Naive thymus-derived CD4-positive, alpha-beta T cell (primary cell): ENCODE measurements at regions not wholly inside any gene's neighbourhood (a gene's known extent, or its start where the extent isn't known, plus 50 kb on each side); places are given as distances from the start of the nearest gene placed in this dataset.

Experiments
- ATAC-seq: fragments of 150-1000 bp; cut with Tn5 transposase; 2 replicates; pipeline ENCODE4 v1.10.0; 2021; ENCODE audit warnings: mild to moderate bottlenecking, moderate library complexity
- CTCF ChIA-PET: fragments of 350-600 bp; sonication (Branson Sonifier 250); formaldehyde crosslinking; loops from one replicate; lab custom pipeline; 2021; ENCODE audit warnings: antibody characterized with exemption; lab: Charles Lee
- POLR2A ChIA-PET: fragments of 350-600 bp; sonication (Branson Sonifier 250); formaldehyde crosslinking; loops from one replicate; lab custom pipeline; 2021; ENCODE audit warnings: antibody characterized with exemption, inconsistent platforms; lab: Charles Lee
- DNase-seq, 9 donors: peaks; one replicate each; pipeline versions ENCODE4 v3.0.0 to v3.0.0-alpha.2; 2020 to 2022; ENCODE audit warnings: mixed read lengths in 1 of 9
- H3K27ac ChIP-seq: one replicate; pipeline ENCODE4 v1.7.0; 2013; ENCODE audit warnings: mild to moderate bottlenecking, low read depth, low read length, moderate library complexity
- H3K27me3 ChIP-seq, 2 donors: one replicate each; pipeline ENCODE4 v1.7.0; 2013; ENCODE audit warnings: low read length in 2 of 2, mild to moderate bottlenecking in 2 of 2, moderate library complexity in 2 of 2; ENCODE audit not compliant: control insufficient read depth in 2 of 2, insufficient read depth in 2 of 2
- H3K36me3 ChIP-seq, 3 experiments: 1 replicate in 2 of 3; 2 replicates in 1 of 3; pipeline ENCODE4 v1.7.0; 2013; ENCODE audit warnings: low read length in 3 of 3, mild to moderate bottlenecking in 3 of 3, moderate library complexity in 1 of 3; ENCODE audit not compliant: insufficient read depth in 3 of 3, control insufficient read depth in 2 of 3
- H3K4me1 ChIP-seq, 2 donors: one replicate each; pipeline ENCODE4 v1.7.0; 2013; ENCODE audit warnings: low read length in 2 of 2, mild to moderate bottlenecking in 2 of 2, moderate library complexity in 1 of 2; ENCODE audit not compliant: control insufficient read depth in 2 of 2, insufficient read depth in 2 of 2
- H3K4me3 ChIP-seq: 2 replicates; pipeline ENCODE4 v1.7.0; 2013; ENCODE audit warnings: mild to moderate bottlenecking, low read length
- H3K9me3 ChIP-seq, 3 experiments: 1 replicate in 2 of 3; 2 replicates in 1 of 3; pipeline ENCODE4 v1.7.0; 2013; ENCODE audit warnings: low read length in 3 of 3; ENCODE audit not compliant: control insufficient read depth in 2 of 3
- H3K27ac Mint-ChIP-seq, 9 donors: one replicate each; pipeline ENCODE4 v1.8.0; 2020 to 2022; ENCODE audit warnings: mixed read lengths in 9 of 9, mild to moderate bottlenecking in 8 of 9, moderate library complexity in 5 of 9, inconsistent platforms in 2 of 9
- H3K27me3 Mint-ChIP-seq, 5 donors: one replicate each; pipeline ENCODE4 v1.8.0; 2021 to 2022; ENCODE audit warnings: mixed read lengths in 5 of 5, mild to moderate bottlenecking in 1 of 5
- H3K36me3 Mint-ChIP-seq, 5 donors: one replicate each; pipeline ENCODE4 v1.8.0; 2020 to 2022; ENCODE audit warnings: mixed read lengths in 5 of 5, mild to moderate bottlenecking in 3 of 5, inconsistent platforms in 1 of 5
- H3K4me1 Mint-ChIP-seq, 7 donors: one replicate each; pipeline ENCODE4 v1.8.0; 2020 to 2022; ENCODE audit warnings: mixed read lengths in 7 of 7, mild to moderate bottlenecking in 3 of 7, inconsistent platforms in 1 of 7
- H3K4me3 Mint-ChIP-seq, 10 donors: one replicate each; pipeline ENCODE4 v1.8.0; 2020 to 2022; ENCODE audit warnings: mild to moderate bottlenecking in 10 of 10, mixed read lengths in 10 of 10, moderate library complexity in 6 of 10, inconsistent platforms in 2 of 10
- H3K9me3 Mint-ChIP-seq, 11 donors: one replicate each; pipeline ENCODE4 v1.8.0; 2020 to 2022; ENCODE audit warnings: mixed read lengths in 11 of 11, mild to moderate bottlenecking in 4 of 11, inconsistent platforms in 1 of 11, moderate library complexity in 1 of 11
- intact Hi-C, 2 donors: fragments of 100-400 bp; cut with micrococcal nuclease; formaldehyde crosslinking; loops; one replicate each; pipeline ENCODE4 v1.15.1; 2023

GRCh38 chr3:43874290-43874689 is 183.6 kb downstream of the ABHD5 start:
- DNase-seq (no peak), ATAC-seq (no peak)
- ChIA-PET CTCF (no interaction called here), POLR2A (no interaction called here)
- H3K4me3 Mint-ChIP-seq = no peak overlapping the region
- Histone ChIP-seq H3K9me3 (no peaks in the 10 kb centered on the region), H3K27ac (no peak overlapping the region), H3K4me3 (no peak overlapping the region), H3K27me3 (peaks cover 0 to 4% of the 10 kb centered on the region in 2 donors), H3K36me3 (no peaks in the 10 kb centered on the region), H3K4me1 (no peaks in the 10 kb centered on the region)
- H3K27ac Mint-ChIP-seq = no peak overlapping the region
- H3K27me3 Mint-ChIP-seq = peaks cover 16 to 56% (median 28%) of the 10 kb centered on the region in 5 donors
- intact Hi-C loops = no loop called here
- H3K4me1 Mint-ChIP-seq = no peaks in the 10 kb centered on the region
- H3K36me3 Mint-ChIP-seq = no peaks in the 10 kb centered on the region
- peaks cover 0 to 2% (median 0%) of the 10 kb centered on the region in 11 donors for H3K9me3 Mint-ChIP-seq

GRCh38 chr3:43874731-43875130 is 184.0 kb downstream of the ABHD5 start:
- H3K4me3 Mint-ChIP-seq = no peak overlapping the region
- no peaks in the 10 kb centered on the region for H3K36me3 Mint-ChIP-seq
- ATAC-seq = no peak
- POLR2A ChIA-PET = no interaction called here
- H3K27ac Mint-ChIP-seq = no peak overlapping the region
- CTCF ChIA-PET = no interaction called here
- H3K27me3 Mint-ChIP-seq = peaks cover 16 to 52% (median 25%) of the 10 kb centered on the region in 5 donors
- H3K9me3 ChIP-seq = no peaks in the 10 kb centered on the region
- H3K4me3 ChIP-seq = no peak overlapping the region
- intact Hi-C loops = no loop called here
- H3K9me3 Mint-ChIP-seq = peaks cover 0 to 2% (median 0%) of the 10 kb centered on the region in 11 donors
- H3K4me1 Mint-ChIP-seq = no peaks in the 10 kb centered on the region
- H3K4me1 ChIP-seq = no peaks in the 10 kb centered on the region
- no peak for DNase-seq
- H3K27me3 ChIP-seq = peaks cover 0 to 4% of the 10 kb centered on the region in 2 donors
- H3K27ac ChIP-seq = no peak overlapping the region
- no peaks in the 10 kb centered on the region for H3K36me3 ChIP-seq

- no peaks in the 10 kb centered on the region for H3K36me3 ChIP-seq
- H3K9me3 Mint-ChIP-seq = peaks cover 0 to 6% (median 0%) of the 10 kb centered on the region in 11 donors
- H3K27ac ChIP-seq = no peak overlapping the region
- no peaks in the 10 kb centered on the region for H3K27me3 ChIP-seq
- no peaks in the 10 kb centered on the region for H3K36me3 Mint-ChIP-seq
- H3K9me3 ChIP-seq = no peaks in the 10 kb centered on the region
- intact Hi-C loops = no loop called here
- no peaks in the 10 kb centered on the region for H3K4me1 ChIP-seq
- ATAC-seq = no peak
- H3K4me1 Mint-ChIP-seq = peaks cover 0 to 6% (median 0%) of the 10 kb centered on the region in 7 donors
- no peak overlapping the region for H3K4me3 Mint-ChIP-seq
- peaks cover 10 to 43% (median 16%) of the 10 kb centered on the region in 5 donors for H3K27me3 Mint-ChIP-seq
- CTCF ChIA-PET = no interaction called here
- H3K4me3 ChIP-seq = no peak overlapping the region
- H3K27ac Mint-ChIP-seq = no peak overlapping the region
- DNase-seq = no peak
- POLR2A ChIA-PET = no interaction called here
Observed at GRCh38 chr3:43876648-43877047, 185.9 kb downstream of the ABHD5 start.

- Mint-ChIP-seq H3K9me3 (peaks cover 0 to 6% (median 0%) of the 10 kb centered on the region in 11 donors), H3K27me3 (peaks cover 0 to 19% (median 5%) of the 10 kb centered on the region in 5 donors), H3K4me1 (peaks cover 0 to 6% (median 0%) of the 10 kb centered on the region in 7 donors), H3K4me3 (no peak overlapping the region), H3K27ac (no peak overlapping the region), H3K36me3 (no peaks in the 10 kb centered on the region)
- intact Hi-C loops = no loop called here
- DNase-seq = no peak
- no peak for ATAC-seq
- no peaks in the 10 kb centered on the region for H3K4me1 ChIP-seq
- ChIA-PET POLR2A (no interaction called here), CTCF (no interaction called here)
- H3K36me3 ChIP-seq = no peaks in the 10 kb centered on the region
- no peak overlapping the region for H3K4me3 ChIP-seq
- H3K9me3 ChIP-seq = no peaks in the 10 kb centered on the region
- no peaks in the 10 kb centered on the region for H3K27me3 ChIP-seq
- H3K27ac ChIP-seq = no peak overlapping the region
Observed at GRCh38 chr3:43879166-43879565, 188.4 kb downstream of the ABHD5 start.

GRCh38 chr3:43882976-43883680 is 192.4 kb downstream of the ABHD5 start:
- CTCF ChIA-PET = no interaction called here
- POLR2A ChIA-PET = no interaction called here
- DNase-seq (no peak), ATAC-seq (no peak)
- intact Hi-C loops = no loop called here
- no peaks in the 10 kb centered on the region for H3K4me1 ChIP-seq
- H3K27me3 Mint-ChIP-seq = peaks cover 0 to 17% (median 11%) of the 10 kb centered on the region in 5 donors
- peaks cover 0 to 6% (median 0%) of the 10 kb centered on the region in 7 donors for H3K4me1 Mint-ChIP-seq
- H3K4me3 Mint-ChIP-seq = no peak overlapping the region
- H3K36me3 Mint-ChIP-seq = no peaks in the 10 kb centered on the region
- H3K36me3 ChIP-seq = no peaks in the 10 kb centered on the region
- peaks cover 0 to 6% (median 0%) of the 10 kb centered on the region in 11 donors for H3K9me3 Mint-ChIP-seq
- no peak overlapping the region for H3K27ac ChIP-seq
- no peaks in the 10 kb centered on the region for H3K9me3 ChIP-seq
- no peaks in the 10 kb centered on the region for H3K27me3 ChIP-seq
- H3K4me3 ChIP-seq = no peak overlapping the region
- no peak overlapping the region for H3K27ac Mint-ChIP-seq

GRCh38 chr3:43883729-43884396 is 193.1 kb downstream of the ABHD5 start:
- Histone ChIP-seq H3K27ac (no peak overlapping the region), H3K27me3 (no peaks in the 10 kb centered on the region), H3K4me3 (no peak overlapping the region), H3K36me3 (no peaks in the 10 kb centered on the region), H3K9me3 (no peaks in the 10 kb centered on the region), H3K4me1 (no peaks in the 10 kb centered on the region)
- DNase-seq (no peak), ATAC-seq (no peak)
- no peak overlapping the region for H3K4me3 Mint-ChIP-seq
- CTCF ChIA-PET = no interaction called here
- H3K27me3 Mint-ChIP-seq = peaks cover 4 to 17% (median 12%) of the 10 kb centered on the region in 5 donors
- H3K27ac Mint-ChIP-seq = no peak overlapping the region
- POLR2A ChIA-PET = no interaction called here
- H3K36me3 Mint-ChIP-seq = no peaks in the 10 kb centered on the region
- peaks cover 0 to 6% (median 0%) of the 10 kb centered on the region in 7 donors for H3K4me1 Mint-ChIP-seq
- intact Hi-C loops = no loop called here
- H3K9me3 Mint-ChIP-seq = peaks cover 0 to 6% (median 0%) of the 10 kb centered on the region in 11 donors
